BE2C (cell line): ENCODE measurements at regions not wholly inside any gene's neighbourhood (a gene's known extent, or its start where the extent isn't known, plus 50 kb on each side); places are given as distances from the start of the nearest gene placed in this dataset.
"Not testable (repeated sequence)": the region's sequence is repeated elsewhere in the genome, so short reads cannot be mapped to it uniquely, and the experiment has no call there.

Experiments used
- DNase-seq: peaks from one replicate; pipeline ENCODE4 v3.0.0-alpha.2; 2020
- H3K27me3 ChIP-seq: fragments of 250-450 bp; sonication (Bioruptor Pico); 2 replicates; pipeline ENCODE4 v1.5.1; 2020; ENCODE audit warnings: mild to moderate bottlenecking
- H3K36me3 ChIP-seq: fragments of 250-450 bp; sonication (Bioruptor Pico); 2 replicates; pipeline ENCODE4 v1.5.1; 2020; ENCODE audit warnings: mild to moderate bottlenecking
- H3K4me1 ChIP-seq: fragments of 250-450 bp; sonication (Bioruptor Pico); 2 replicates; pipeline ENCODE4 v1.5.1; 2020
- H3K4me3 ChIP-seq: 2 replicates; pipeline ENCODE4 v1.5.1; 2011; ENCODE audit warnings: low read depth, low read length
- H3K9me3 ChIP-seq: fragments of 250-450 bp; sonication (Bioruptor Pico); 2 replicates; pipeline ENCODE4 v1.5.1; 2020
- TF ChIP-seq, protein P1 (sequence below): IDR thresholded peaks from 2 replicates; pipeline ENCODE4 v1.5.1; 2012; ENCODE audit warnings: mild to moderate bottlenecking, low read depth, low read length

DNA sequence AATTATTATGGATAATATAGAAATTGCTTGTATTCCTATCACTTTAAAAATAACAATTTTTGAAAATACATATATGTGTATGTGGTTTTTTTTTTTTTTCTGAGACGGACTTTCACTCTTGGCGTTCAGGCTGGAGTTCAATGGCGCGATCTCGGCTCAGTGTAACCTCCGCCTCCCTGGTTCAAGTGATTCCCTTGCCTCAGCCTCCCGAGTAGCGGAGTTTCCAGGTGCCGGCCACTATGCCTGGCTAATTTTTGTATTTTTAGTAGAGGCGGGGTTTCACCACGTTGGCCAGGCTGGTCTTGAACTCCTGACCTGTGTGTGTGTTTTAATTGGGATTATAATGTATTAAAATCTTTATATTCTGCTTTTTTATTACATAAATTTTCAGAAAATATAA lies 97.9 kb upstream of the NUDT6 start:
- DNase-seq, result no peak
- no peaks in the 10 kb centered on the region for H3K27me3 ChIP-seq
- no peak overlapping the region for H3K4me3 ChIP-seq
- TF ChIP-seq, protein P1, sequence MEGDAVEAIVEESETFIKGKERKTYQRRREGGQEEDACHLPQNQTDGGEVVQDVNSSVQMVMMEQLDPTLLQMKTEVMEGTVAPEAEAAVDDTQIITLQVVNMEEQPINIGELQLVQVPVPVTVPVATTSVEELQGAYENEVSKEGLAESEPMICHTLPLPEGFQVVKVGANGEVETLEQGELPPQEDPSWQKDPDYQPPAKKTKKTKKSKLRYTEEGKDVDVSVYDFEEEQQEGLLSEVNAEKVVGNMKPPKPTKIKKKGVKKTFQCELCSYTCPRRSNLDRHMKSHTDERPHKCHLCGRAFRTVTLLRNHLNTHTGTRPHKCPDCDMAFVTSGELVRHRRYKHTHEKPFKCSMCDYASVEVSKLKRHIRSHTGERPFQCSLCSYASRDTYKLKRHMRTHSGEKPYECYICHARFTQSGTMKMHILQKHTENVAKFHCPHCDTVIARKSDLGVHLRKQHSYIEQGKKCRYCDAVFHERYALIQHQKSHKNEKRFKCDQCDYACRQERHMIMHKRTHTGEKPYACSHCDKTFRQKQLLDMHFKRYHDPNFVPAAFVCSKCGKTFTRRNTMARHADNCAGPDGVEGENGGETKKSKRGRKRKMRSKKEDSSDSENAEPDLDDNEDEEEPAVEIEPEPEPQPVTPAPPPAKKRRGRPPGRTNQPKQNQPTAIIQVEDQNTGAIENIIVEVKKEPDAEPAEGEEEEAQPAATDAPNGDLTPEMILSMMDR, result no peak
- no peaks in the 10 kb centered on the region for H3K36me3 ChIP-seq
- H3K4me1 ChIP-seq, result no peaks in the 10 kb centered on the region
- no peaks in the 10 kb centered on the region for H3K9me3 ChIP-seq

DNA sequence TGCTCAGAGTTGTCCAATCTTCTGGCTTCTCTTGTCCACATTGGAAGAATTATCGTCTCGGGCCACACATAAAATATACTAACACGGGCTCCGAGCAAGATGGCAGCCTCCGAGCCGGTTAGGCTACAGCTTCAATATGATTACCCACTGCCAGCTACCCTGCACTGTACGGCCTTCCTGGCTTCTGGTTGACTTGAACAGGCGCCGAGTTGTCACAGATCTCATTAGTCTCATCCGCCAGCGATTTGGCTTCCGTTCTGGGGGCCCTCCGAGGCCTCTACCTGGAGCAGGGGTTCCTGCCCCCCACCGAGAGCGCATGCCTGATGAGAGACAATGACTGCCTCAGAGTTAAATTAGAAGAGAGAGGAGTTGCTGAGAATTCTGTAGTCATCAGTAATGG lies 101.2 kb upstream of the NUDT6 start:
- no peak for DNase-seq
- no peak overlapping the region for H3K4me3 ChIP-seq
- TF ChIP-seq, protein P1, result no peak
- H3K36me3 ChIP-seq, result no peaks in the 10 kb centered on the region; the same call in 1 of the 2 replicates
- H3K9me3 ChIP-seq, result no peaks in the 10 kb centered on the region
- no peaks in the 10 kb centered on the region for H3K27me3 ChIP-seq
- H3K4me1 ChIP-seq, result no peaks in the 10 kb centered on the region

DNA sequence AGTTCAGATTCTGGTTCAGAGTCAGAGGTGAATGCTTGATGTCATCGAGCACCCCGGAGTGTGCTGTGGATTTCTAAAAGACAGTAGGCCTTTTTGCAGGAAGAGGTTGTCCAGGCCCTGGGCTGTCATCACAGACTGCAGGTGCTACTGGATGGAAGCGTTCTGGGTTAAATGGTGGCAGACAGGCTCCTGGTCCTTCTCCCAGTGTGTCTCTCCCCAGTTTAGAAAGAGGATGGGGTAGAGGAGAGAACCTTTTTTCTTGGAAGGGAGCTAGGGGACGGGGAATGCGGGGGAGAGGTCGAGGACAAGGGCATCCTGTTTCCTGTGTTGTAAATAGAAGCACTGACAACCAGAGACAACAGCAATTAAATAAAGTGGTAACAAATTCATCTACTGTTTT lies 102.3 kb upstream of the NUDT6 start:
- Histone ChIP-seq H3K9me3 (no peaks in the 10 kb centered on the region), H3K36me3 (no peaks in the 10 kb centered on the region; the same call in 1 of the 2 replicates), H3K27me3 (no peaks in the 10 kb centered on the region), H3K4me1 (no peaks in the 10 kb centered on the region), H3K4me3 (no peak overlapping the region)
- no peak for DNase-seq
- TF ChIP-seq, protein P1, result no peak

DNA sequence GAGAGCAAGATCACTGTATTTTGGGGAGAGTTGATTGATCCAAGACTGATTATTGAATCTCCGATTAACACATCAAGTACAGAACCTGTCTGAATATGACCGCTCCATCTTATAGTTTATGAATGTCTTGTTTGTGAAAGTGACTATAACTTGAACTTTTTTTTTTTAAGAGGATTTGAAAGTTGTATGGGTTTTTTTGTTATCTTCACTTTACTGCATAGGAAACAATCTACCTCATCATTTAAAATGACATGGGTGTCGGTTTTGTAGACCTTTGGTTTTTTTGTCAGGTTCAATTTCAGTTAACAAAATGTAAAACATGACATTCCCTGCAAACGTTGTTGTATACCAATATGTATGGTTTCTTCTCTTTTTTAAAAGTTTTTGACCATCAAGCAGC lies 103.0 kb upstream of the NUDT6 start:
- TF ChIP-seq, protein P1, result no peak
- Histone ChIP-seq H3K4me1 (no peaks in the 10 kb centered on the region), H3K27me3 (no peaks in the 10 kb centered on the region), H3K9me3 (no peaks in the 10 kb centered on the region), H3K36me3 (no peaks in the 10 kb centered on the region; the same call in 1 of the 2 replicates), H3K4me3 (no peak overlapping the region)
- DNase-seq, result no peak

DNA sequence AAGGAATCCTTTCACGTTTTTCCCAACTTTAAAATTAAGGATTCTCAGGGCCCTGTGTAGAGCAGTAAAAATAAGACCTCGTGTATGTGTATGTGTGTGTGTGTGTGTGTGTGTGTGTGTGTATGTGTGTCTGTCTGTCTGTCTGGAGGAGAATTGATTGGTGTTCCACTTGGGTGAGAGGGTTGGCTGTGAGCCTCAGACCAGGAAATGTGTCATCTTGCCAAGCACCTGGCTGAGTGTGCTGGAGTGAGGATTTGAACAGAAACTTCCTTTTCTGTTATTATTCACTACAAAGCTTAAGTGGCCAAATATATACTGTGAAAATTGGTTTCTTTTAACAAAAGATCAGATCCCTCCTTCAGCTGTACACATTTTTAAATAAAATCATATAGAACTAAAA lies 103.6 kb upstream of the NUDT6 start:
- not testable (repeated sequence) for H3K4me1 ChIP-seq, H3K9me3 ChIP-seq, H3K4me3 ChIP-seq, DNase-seq, H3K27me3 ChIP-seq, H3K36me3 ChIP-seq

DNA sequence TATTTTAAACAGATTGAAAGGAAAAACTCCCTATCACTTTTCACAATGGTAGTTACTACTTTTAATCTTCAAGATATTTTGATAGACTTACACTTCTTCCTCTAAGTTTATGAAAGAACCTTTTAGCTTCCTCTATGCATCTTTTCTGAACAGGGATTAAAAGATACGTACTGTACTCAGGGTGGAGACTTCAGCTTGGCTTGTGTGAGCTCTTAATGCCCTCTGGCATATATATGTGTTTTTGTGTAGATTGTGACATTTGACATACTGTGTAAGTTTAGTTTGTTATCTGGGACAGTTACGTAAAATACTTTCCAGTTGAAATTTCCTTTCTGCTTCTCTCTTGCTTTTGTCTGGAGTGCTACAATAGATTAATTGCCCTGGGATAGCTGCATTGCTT lies 109.3 kb upstream of the NUDT6 start:
- TF ChIP-seq, protein P1, result no peak
- no peak for DNase-seq
- no peak overlapping the region for H3K4me3 ChIP-seq
- H3K27me3 ChIP-seq, result no peaks in the 10 kb centered on the region
- H3K9me3 ChIP-seq, result no peaks in the 10 kb centered on the region
- no peaks in the 10 kb centered on the region for H3K4me1 ChIP-seq
- no peaks in the 10 kb centered on the region; the same call in 1 of the 2 replicates for H3K36me3 ChIP-seq

DNA sequence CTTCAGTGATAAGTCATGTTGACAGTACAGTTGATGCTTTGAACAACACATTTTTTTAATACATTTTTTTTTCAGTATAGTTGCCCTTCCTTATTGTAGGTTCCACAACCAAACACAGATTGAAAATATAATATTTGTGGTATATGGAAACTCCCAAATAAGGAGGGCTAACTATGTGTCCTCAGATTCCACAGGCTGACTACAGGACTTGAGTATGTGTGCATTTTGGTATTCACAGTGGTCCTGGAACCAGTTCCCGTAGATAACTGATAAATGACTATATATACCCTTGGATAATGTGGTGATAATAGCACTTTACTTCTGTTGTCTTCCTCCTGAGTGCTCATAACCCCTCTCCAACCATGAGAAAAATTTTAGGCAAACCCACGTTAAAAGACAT lies 111.6 kb upstream of the NUDT6 start:
- H3K9me3 ChIP-seq, result no peaks in the 10 kb centered on the region
- H3K4me3 ChIP-seq, result no peak overlapping the region
- H3K36me3 ChIP-seq, result no peaks in the 10 kb centered on the region
- no peaks in the 10 kb centered on the region for H3K4me1 ChIP-seq
- DNase-seq, result no peak
- TF ChIP-seq, protein P1, result no peak
- H3K27me3 ChIP-seq, result no peaks in the 10 kb centered on the region
